HG03159 (cell line): ENCODE measurements at regions not wholly inside any gene's neighbourhood (a gene's known extent, or its start where the extent isn't known, plus 50 kb on each side); places are given as distances from the start of the nearest gene placed in this dataset.

Source experiments
- ATAC-seq: cut with Tn5 transposase; IDR thresholded peaks from one replicate; pipeline ENCODE4 v1.9.1; 2021; ENCODE audit warnings: mild to moderate bottlenecking, moderate library complexity; ENCODE audit not compliant: unreplicated experiment

- no peak for ATAC-seq
Observed at GRCh38 chr7:114130866-114131265, 212.1 kb upstream of the PPP1R3A start.

- ATAC-seq, result no peak
Observed at GRCh38 chr7:114128880-114129279, 210.1 kb upstream of the PPP1R3A start.

- ATAC-seq, result no peak
Observed at GRCh38 chr7:114126095-114126494, 207.3 kb upstream of the PPP1R3A start.

GRCh38 chr7:114112806-114113205 is 194.0 kb upstream of the PPP1R3A start:
- no peak for ATAC-seq

GRCh38 chr7:114110666-114111065 is 191.9 kb upstream of the PPP1R3A start:
- ATAC-seq, result no peak

- ATAC-seq, result no peak
Observed at GRCh38 chr7:114109721-114110120, 190.9 kb upstream of the PPP1R3A start.

GRCh38 chr7:114109304-114109703 is 190.5 kb upstream of the PPP1R3A start:
- no peak for ATAC-seq

GRCh38 chr7:114108510-114108909 is 189.7 kb upstream of the PPP1R3A start:
- no peak for ATAC-seq

GRCh38 chr7:114107522-114107921 is 188.7 kb upstream of the PPP1R3A start:
- no peak for ATAC-seq

- no peak for ATAC-seq
Observed at GRCh38 chr7:114104035-114104434, 185.2 kb upstream of the PPP1R3A start.

GRCh38 chr7:114102996-114103395 is 184.2 kb upstream of the PPP1R3A start:
- ATAC-seq, result no peak

GRCh38 chr7:114102131-114102530 is 183.3 kb upstream of the PPP1R3A start:
- no peak for ATAC-seq

GRCh38 chr7:114100810-114101209 is 182.0 kb upstream of the PPP1R3A start:
- no peak for ATAC-seq

- ATAC-seq, result no peak
Observed at GRCh38 chr7:114099337-114099736, 180.5 kb upstream of the PPP1R3A start.

GRCh38 chr7:114095885-114096284 is 177.1 kb upstream of the PPP1R3A start:
- no peak for ATAC-seq

- no peak for ATAC-seq
Observed at GRCh38 chr7:114088470-114088940, 169.7 kb upstream of the PPP1R3A start.

GRCh38 chr7:114087653-114088469 is 169.1 kb upstream of the PPP1R3A start:
- ATAC-seq, result no peak

- no peak for ATAC-seq
Observed at GRCh38 chr7:114086914-114087652, 168.3 kb upstream of the PPP1R3A start.

GRCh38 chr7:114086537-114086913 is 167.7 kb upstream of the PPP1R3A start:
- peak; percentile 28 for ATAC-seq

- ATAC-seq, result peak; percentile 36
Observed at GRCh38 chr7:114085592-114086501, 167.0 kb upstream of the PPP1R3A start.

- ATAC-seq, result no peak
Observed at GRCh38 chr7:114085313-114085591, 166.4 kb upstream of the PPP1R3A start.
